ENCODE measurements at regions not wholly inside any gene's neighbourhood (a gene's known extent, or its start where the extent isn't known, plus 50 kb on each side); places are given as distances from the start of the nearest gene placed in this dataset.

- TF ChIP-seq POLR2AphosphoS5 (IDR thresholded peaks at IDR 0.05; ENCODE audit: low read depth, low read length) (no peak), TAF1 (IDR thresholded peaks at IDR 0.05; ENCODE audit: borderline replicate concordance, insufficient read depth, low read length) (no peak), REST (IDR thresholded peaks at IDR 0.05; ENCODE audit: insufficient read depth in 1 of 2, low read depth in 2 of 2, low read length in 2 of 2) (no peak)
These were observed 552.1 kb downstream of the DCDC2C start for GRCh38 chr2:4255491-4255890.
